K562 (cell line): ENCODE measurements at regions not wholly inside any gene's neighbourhood (a gene's known extent, or its start where the extent isn't known, plus 50 kb on each side); places are given as distances from the start of the nearest gene placed in this dataset.

Source experiments
- BHLHE40 ChIP-seq: IDR thresholded peaks from 2 replicates; pipeline ENCODE4 v1.6.1; 2011; ENCODE audit warnings: low read length, improper control_type of control experiment
- CTCF ChIP-seq, 3 experiments: IDR thresholded peaks in 2 of 3; conservative IDR thresholded peaks in 1 of 3; 2 replicates each; pipeline ENCODE4 v1.5.1; 2011 to 2012; ENCODE audit warnings: low read length in 3 of 3, mild to moderate bottlenecking in 3 of 3, control low read depth in 2 of 3, improper control_type of control experiment in 1 of 3, inconsistent platforms in 1 of 3, low read depth in 1 of 3, mixed read lengths in 1 of 3, moderate library complexity in 1 of 3; ENCODE audit not compliant: insufficient read depth in 2 of 3
- DPF2 ChIP-seq: fragments of 450-650 bp; IDR thresholded peaks from 2 replicates; pipeline ENCODE4 v1.6.1; 2016
- GABPA ChIP-seq: fragments of 200-800 bp; sonication (Bioruptor generic); conservative IDR thresholded peaks from 2 replicates; pipeline ENCODE4 v1.6.1; 2016; ENCODE audit warnings: low read depth, missing genetic modification characterization, missing compliant biosample characterization
- HDAC3 ChIP-seq: fragments of 450-650 bp; IDR thresholded peaks from 2 replicates; pipeline ENCODE4 v1.6.1; 2018; ENCODE audit warnings: borderline replicate concordance, mild to moderate bottlenecking, moderate library complexity; ENCODE audit not compliant: partially characterized antibody
- HNRNPL ChIP-seq: fragments of 200-400 bp; formaldehyde crosslinking; IDR thresholded peaks from 2 replicates; pipeline ENCODE4 v1.6.1; 2017; ENCODE audit warnings: low read depth, mild to moderate bottlenecking, low read length
- POLR2A ChIP-seq: fragments of 450-650 bp; conservative IDR thresholded peaks from 2 replicates; pipeline ENCODE4 v1.6.1; 2016
- POLR2AphosphoS2 ChIP-seq: IDR thresholded peaks from 2 replicates; pipeline ENCODE4 v1.6.1; 2012; ENCODE audit warnings: low read length, improper control_type of control experiment
- SRF ChIP-seq, 2 experiments: fragments of 250-450, 450-650 bp in 1 of 2; sonication (Bioruptor Pico) in 1 of 2; sonication (generic) in 1 of 2; formaldehyde crosslinking; IDR thresholded peaks; 2 replicates each; pipeline versions ENCODE4 v1.5.0 to v1.5.1; 2020 to 2022; ENCODE audit warnings: mild to moderate bottlenecking in 1 of 2, missing genetic modification reagents in 1 of 2
- TSHZ1 ChIP-seq: fragments of 250-450 bp; sonication (Bioruptor Pico); IDR thresholded peaks from 2 replicates; pipeline ENCODE4 v1.4.0; 2020; ENCODE audit warnings: mild to moderate bottlenecking, moderate library complexity
- ZBTB26 ChIP-seq: fragments of 450-650 bp; formaldehyde crosslinking; IDR thresholded peaks from 2 replicates; pipeline ENCODE4 v1.4.0; 2022; ENCODE audit warnings: missing genetic modification characterization
- ZNF23 ChIP-seq: fragments of 250-450 bp; sonication (Bioruptor Pico); IDR thresholded peaks from 2 replicates; pipeline ENCODE4 v1.4.0; 2020; ENCODE audit warnings: mild to moderate bottlenecking
- ZNF740 ChIP-seq, 3 experiments: fragments of 200-800 bp in 1 of 3; sonication (Bioruptor generic) in 1 of 3; sonication (generic) in 1 of 3; formaldehyde crosslinking in 1 of 3; IDR thresholded peaks; 2 replicates each; pipeline versions ENCODE4 v1.6.1 to v1.8.0; 2016 to 2022; ENCODE audit warnings: mild to moderate bottlenecking in 2 of 3, missing compliant biosample characterization in 2 of 3, missing genetic modification characterization in 2 of 3, missing genetic modification reagents in 1 of 3
- ZZZ3 ChIP-seq: fragments of 450-650 bp; IDR thresholded peaks from 2 replicates; pipeline ENCODE4 v1.6.1; 2016; ENCODE audit warnings: antibody characterized with exemption, mild to moderate bottlenecking, moderate library complexity

- TF ChIP-seq DPF2 (no peak), POLR2AphosphoS2 (no peak), ZNF740 (CRISPR knock-in tag; IDR thresholded peaks at IDR 0.05) (no peak), ZNF740 (tag; IDR thresholded peaks at IDR 0.05) (no peak), HDAC3 (no peak), BHLHE40 (no peak), ZNF23 (no peak), HNRNPL (no peak), CTCF (IDR thresholded peaks at IDR 0.05 in 2 of 3, conservative IDR thresholded peaks at IDR 0.05 in 1 of 3; ENCODE audit: insufficient read depth in 2 of 3, low read depth in 1 of 3, low read length in 3 of 3) (no peak), ZZZ3 (no peak), POLR2A (no peak), TSHZ1 (no peak), ZBTB26 (CRISPR knock-in tag) (no peak), GABPA (tag) (no peak), SRF (CRISPR knock-in tag; IDR thresholded peaks at IDR 0.05) (no peak)
Observed at GRCh38 chr3:154799800-154800199, 280.3 kb upstream of the MME start.
